HCT116 (cell line): ENCODE measurements at regions not wholly inside any gene's neighbourhood (a gene's known extent, or its start where the extent isn't known, plus 50 kb on each side); places are given as distances from the start of the nearest gene placed in this dataset.

Experiments
- ATAC-seq: fragments of 200-7000 bp; cut with Tn5 transposase; 2 replicates; pipeline ENCODE4 v1.9.1; 2020; ENCODE audit warnings: mild to moderate bottlenecking, moderate library complexity
- BruUV-seq: library from RNA; stranded (reverse); fragments of 400-500 nt; replicated peaks from 2 replicates; lab custom pipeline; 2021; lab: Mats Ljungman, UMichigan
- CTCF ChIA-PET: fragments of 300-600 bp; sonication (Branson Sonifier 250); formaldehyde crosslinking; loops from one replicate; lab custom pipeline; 2021; ENCODE audit warnings: antibody characterized with exemption; lab: Charles Lee
- POLR2A ChIA-PET: fragments of 300-600, 350-600 bp; sonication (Branson Sonifier 250); formaldehyde crosslinking; loops from one replicate; lab custom pipeline; 2021; ENCODE audit warnings: antibody characterized with exemption; lab: Charles Lee
- RAD21 ChIA-PET, 2 experiments: fragments of 300-600 bp; sonication (Branson Sonifier 250); formaldehyde crosslinking; loops; one replicate each; lab custom pipeline; 2023; ENCODE audit warnings: low total read pairs in 2 of 2; ENCODE audit not compliant: uncharacterized antibody in 2 of 2, unreplicated experiment in 2 of 2, low non-redundant PET in 1 of 2; lab: Charles Lee
- DNase-seq: peaks from one replicate; pipeline ENCODE4 v3.0.0-alpha.2; 2010; ENCODE audit warnings: low read depth, low spot score
- H2AFZ ChIP-seq: fragments of 200-600 bp; shearing (Covaris generic), sonication (generic); 2 replicates; pipeline ENCODE4 v1.6.1; 2017; ENCODE audit warnings: low read depth, mixed run types, mixed read lengths, antibody characterized with exemption, low read length; ENCODE audit not compliant: poor library complexity, severe bottlenecking
- H3K27ac ChIP-seq: 2 replicates; pipeline ENCODE4 v1.5.1; 2012; ENCODE audit warnings: low read depth, low read length
- H3K27me3 ChIP-seq: fragments of 200-600 bp; sonication (generic); 2 replicates; pipeline ENCODE4 v1.6.1; 2016; ENCODE audit warnings: mixed run types, low read length, mixed read lengths; ENCODE audit not compliant: insufficient read depth
- H3K36me3 ChIP-seq, 2 experiments: fragments of 200-500 bp in 1 of 2; fragments of 200-600 bp in 1 of 2; sonication (Bioruptor generic) in 1 of 2; sonication (generic) in 1 of 2; 2 replicates each; pipeline versions ENCODE4 v1.5.1 to v1.6.1; 2014 to 2016; ENCODE audit warnings: low read length in 2 of 2, inconsistent platforms in 1 of 2, mixed read lengths in 1 of 2, mixed run types in 1 of 2; ENCODE audit not compliant: insufficient read depth in 2 of 2, control insufficient read depth in 1 of 2
- H3K4me1 ChIP-seq, 2 experiments: fragments of 200-600 bp in 1 of 2; sonication (generic) in 1 of 2; 2 replicates each; pipeline versions ENCODE4 v1.5.1 to v1.6.1; 2012 to 2017; ENCODE audit warnings: low read length in 2 of 2, inconsistent platforms in 1 of 2, mild to moderate bottlenecking in 1 of 2, mixed read lengths in 1 of 2, mixed run types in 1 of 2, moderate library complexity in 1 of 2; ENCODE audit not compliant: insufficient read depth in 2 of 2, control insufficient read depth in 1 of 2
- H3K4me2 ChIP-seq: fragments of 200-600 bp; sonication (generic); 2 replicates; pipeline ENCODE4 v1.6.1; 2017; ENCODE audit warnings: mixed run types, low read length, mixed read lengths
- H3K4me3 ChIP-seq, 2 experiments: fragments of 200-600 bp in 1 of 2; sonication (generic) in 1 of 2; replicated peaks in 1 of 2; 2 replicates each; pipeline ENCODE4 v1.5.1; 2011 to 2016; ENCODE audit warnings: low read length in 2 of 2, control low read depth in 1 of 2, low read depth in 1 of 2, mild to moderate bottlenecking in 1 of 2, mixed read lengths in 1 of 2, mixed run types in 1 of 2
- H3K79me2 ChIP-seq: fragments of 200-600 bp; sonication (generic); 2 replicates; pipeline ENCODE4 v1.6.1; 2017; ENCODE audit warnings: mild to moderate bottlenecking, mixed run types, low read length, moderate library complexity, mixed read lengths; ENCODE audit not compliant: insufficient read depth
- H3K9ac ChIP-seq: fragments of 200-600 bp; sonication (generic); 2 replicates; pipeline ENCODE4 v1.6.1; 2016; ENCODE audit warnings: low read length, mixed read lengths
- H3K9me2 ChIP-seq: fragments of 200-600 bp; sonication (generic), shearing (Covaris generic); 2 replicates; pipeline ENCODE4 v1.6.1; 2017; ENCODE audit warnings: mixed run types, mild to moderate bottlenecking, moderate library complexity; ENCODE audit not compliant: insufficient read depth
- H3K9me3 ChIP-seq, 2 experiments: fragments of 200-500 bp in 1 of 2; fragments of 200-600 bp in 1 of 2; sonication (Bioruptor generic) in 1 of 2; sonication (generic) in 1 of 2; 2 replicates each; pipeline ENCODE4 v1.6.1; 2014 to 2017; ENCODE audit warnings: low read length in 2 of 2, mixed read lengths in 2 of 2, inconsistent platforms in 1 of 2, low read depth in 1 of 2, mild to moderate bottlenecking in 1 of 2, mixed run types in 1 of 2, moderate library complexity in 1 of 2; ENCODE audit not compliant: control insufficient read depth in 1 of 2, insufficient read depth in 1 of 2
- H4K20me1 ChIP-seq: fragments of 200-600 bp; sonication (generic), shearing (Covaris generic); 2 replicates; pipeline ENCODE4 v1.6.1; 2017; ENCODE audit warnings: mixed run types, mild to moderate bottlenecking, moderate library complexity; ENCODE audit not compliant: insufficient read depth
- ATF3 ChIP-seq: IDR thresholded peaks from 2 replicates; pipeline ENCODE4 v1.6.1; 2012
- CBX3 ChIP-seq: IDR thresholded peaks from 2 replicates; pipeline ENCODE4 v1.6.1; 2012; ENCODE audit warnings: low read depth
- CTCF ChIP-seq, 3 experiments: fragments of 200-600 bp in 1 of 3; sonication (generic) in 1 of 3; IDR thresholded peaks in 2 of 3; conservative IDR thresholded peaks in 1 of 3; 2 replicates each; pipeline ENCODE4 v1.5.1; 2012 to 2017; ENCODE audit warnings: low read depth in 2 of 3, low read length in 2 of 3, antibody characterized with exemption in 1 of 3, borderline replicate concordance in 1 of 3, control low read depth in 1 of 3, mild to moderate bottlenecking in 1 of 3, mixed read lengths in 1 of 3, mixed run types in 1 of 3, moderate library complexity in 1 of 3; ENCODE audit not compliant: insufficient read depth in 1 of 3
- EGR1 ChIP-seq: IDR thresholded peaks from 2 replicates; pipeline ENCODE4 v1.6.1; 2012; ENCODE audit warnings: low read depth
- ELF1 ChIP-seq: IDR thresholded peaks from 2 replicates; pipeline ENCODE4 v1.6.1; 2012; ENCODE audit warnings: low read depth, borderline replicate concordance
- EZH2phosphoT487 ChIP-seq: fragments of 200-600 bp; IDR thresholded peaks from 2 replicates; pipeline ENCODE4 v1.6.1; 2018; ENCODE audit warnings: antibody characterized with exemption, borderline replicate concordance
- FOSL1 ChIP-seq: IDR thresholded peaks from 2 replicates; pipeline ENCODE4 v1.6.1; 2012; ENCODE audit warnings: low read depth
- MAX ChIP-seq: IDR thresholded peaks from 2 replicates; pipeline ENCODE4 v1.6.1; 2012
- POLR2A ChIP-seq: IDR thresholded peaks from 2 replicates; pipeline ENCODE4 v1.7.0; 2011; ENCODE audit warnings: borderline replicate concordance; ENCODE audit not compliant: insufficient read depth, insufficient read length; ENCODE audit errors: extremely low read depth
- POLR2AphosphoS5 ChIP-seq: IDR thresholded peaks from 2 replicates; pipeline ENCODE4 v1.6.1; 2011; ENCODE audit warnings: mild to moderate bottlenecking, low read depth, low read length, moderate library complexity
- RAD21 ChIP-seq: IDR thresholded peaks from 2 replicates; pipeline ENCODE4 v1.6.1; 2012; ENCODE audit warnings: low read depth, mild to moderate bottlenecking
- SIN3A ChIP-seq: IDR thresholded peaks from 2 replicates; pipeline ENCODE4 v1.6.1; 2012; ENCODE audit warnings: low read depth
- TCF7L2 ChIP-seq: IDR thresholded peaks from 2 replicates; pipeline ENCODE4 v1.7.0; 2011; ENCODE audit warnings: borderline replicate concordance, inconsistent platforms; ENCODE audit not compliant: insufficient read depth, insufficient read length; ENCODE audit errors: extremely low read depth
- YY1 ChIP-seq: IDR thresholded peaks from 2 replicates; pipeline ENCODE4 v1.6.1; 2011; ENCODE audit warnings: low read length, low read depth, moderate library complexity, mild to moderate bottlenecking; ENCODE audit not compliant: insufficient replicate concordance; ENCODE audit errors: extremely low read depth
- ZFX ChIP-seq: fragments of 450-650 bp; IDR thresholded peaks from 2 replicates; pipeline ENCODE4 v1.6.1; 2017
- ZNF274 ChIP-seq: fragments of 200-500 bp; sonication (Bioruptor generic); IDR thresholded peaks from 2 replicates; pipeline ENCODE4 v1.6.1; 2014; ENCODE audit warnings: mild to moderate bottlenecking, low read depth, low read length, inconsistent platforms
- intact Hi-C: fragments of 100-400 bp; cut with micrococcal nuclease; formaldehyde crosslinking; loops from 2 replicates; pipeline ENCODE4 v1.10.0; 2022

GRCh38 chr9:38278457-38278856, 114.0 kb upstream of the ALDH1B1 start:
- CTCF ChIA-PET, result no interaction called here
- no peak overlapping the region for H3K4me3 ChIP-seq
- no peak overlapping the region for H3K4me2 ChIP-seq
- POLR2A ChIA-PET, result no interaction called here
- DNase-seq, result no peak
- no TSS peak for BruUV-seq
- intact Hi-C loops, result no loop called here
- no peaks in the 10 kb centered on the region for H3K9me3 ChIP-seq
- H3K27me3 ChIP-seq, result no peaks in the 10 kb centered on the region
- H3K4me1 ChIP-seq, result peaks cover 0 to 7% of the 10 kb centered on the region in 2 experiments; a peak in 1 of 4 replicates
- TF ChIP-seq RAD21 (no peak), EZH2phosphoT487 (no peak), SIN3A (no peak), ZNF274 (no peak), CTCF (IDR thresholded peaks at IDR 0.05 in 2 of 3, conservative IDR thresholded peaks at IDR 0.05 in 1 of 3; ENCODE audit: borderline replicate concordance in 1 of 3, insufficient read depth in 1 of 3, low read depth in 2 of 3, low read length in 2 of 3) (no peak), FOSL1 (no peak), YY1 (no peak), TCF7L2 (no peak), MAX (no peak), ELF1 (no peak), POLR2A (no peak), EGR1 (no peak), POLR2AphosphoS5 (no peak), ZFX (no peak), ATF3 (no peak), CBX3 (no peak)
- H3K27ac ChIP-seq, result no peak overlapping the region
- H2AFZ ChIP-seq, result no peak overlapping the region
- no peaks in the 10 kb centered on the region for H4K20me1 ChIP-seq
- RAD21 ChIA-PET, result no interaction called here
- no peaks in the 10 kb centered on the region for H3K36me3 ChIP-seq
- no peak overlapping the region for H3K9ac ChIP-seq
- no peaks in the 10 kb centered on the region for H3K9me2 ChIP-seq
- H3K79me2 ChIP-seq, result no peaks in the 10 kb centered on the region
- no peak for ATAC-seq
